PC-9 (cell line): ENCODE measurements at regions not wholly inside any gene's neighbourhood (a gene's known extent, or its start where the extent isn't known, plus 50 kb on each side); places are given as distances from the start of the nearest gene placed in this dataset.

ENCODE experiments used
- BruUV-seq: library from RNA; stranded (reverse); fragments of 400-500 nt; replicated peaks from 2 replicates; lab custom pipeline; 2021; lab: Mats Ljungman, UMichigan
- CTCF ChIA-PET: fragments of 300-600 bp; sonication (Branson Sonifier 250); formaldehyde crosslinking; loops from one replicate; lab custom pipeline; 2022; ENCODE audit warnings: antibody characterized with exemption; lab: Charles Lee
- POLR2A ChIA-PET: fragments of 300-600 bp; sonication (Branson Sonifier 250); formaldehyde crosslinking; loops from one replicate; lab custom pipeline; 2022; ENCODE audit warnings: antibody characterized with exemption; ENCODE audit not compliant: unreplicated experiment; lab: Charles Lee
- DNase-seq, 2 experiments: peaks; one replicate each; pipeline versions ENCODE4 v3.0.0 to v3.0.0-alpha.2; 2015 to 2022; ENCODE audit warnings: mixed read lengths in 1 of 2
- H2AFZ ChIP-seq: fragments of 200-600 bp; sonication (generic); 2 replicates; pipeline ENCODE4 v1.8.1; 2017; ENCODE audit warnings: antibody characterized with exemption
- H3F3A ChIP-seq: fragments of 200-600 bp; sonication (generic); 2 replicates; pipeline ENCODE4 v1.8.1; 2017; ENCODE audit warnings: antibody characterized with exemption, mild to moderate bottlenecking, low read depth; ENCODE audit not compliant: insufficient read depth
- H3K27ac ChIP-seq: fragments of 200-600 bp; sonication (generic); 2 replicates; pipeline ENCODE4 v1.6.1; 2016; ENCODE audit warnings: mixed run types
- H3K27me3 ChIP-seq: fragments of 200-600 bp; sonication (generic); 2 replicates; pipeline ENCODE4 v1.6.1; 2016; ENCODE audit warnings: low read depth, mixed run types; ENCODE audit not compliant: insufficient read depth
- H3K36me3 ChIP-seq: fragments of 200-600 bp; sonication (generic); 2 replicates; pipeline ENCODE4 v1.6.1; 2016; ENCODE audit warnings: low read depth, mixed run types
- H3K4me1 ChIP-seq: fragments of 200-600 bp; sonication (generic); replicated peaks from 2 replicates; pipeline ENCODE4 v1.6.1; 2016; ENCODE audit warnings: mixed run types; ENCODE audit not compliant: insufficient read depth
- H3K4me2 ChIP-seq: fragments of 200-600 bp; sonication (generic); 2 replicates; pipeline ENCODE4 v1.6.1; 2017; ENCODE audit warnings: mixed run types
- H3K4me3 ChIP-seq: fragments of 200-600 bp; sonication (generic); 2 replicates; pipeline ENCODE4 v1.6.1; 2016; ENCODE audit warnings: mixed run types
- H3K79me2 ChIP-seq: fragments of 200-600 bp; sonication (generic); 2 replicates; pipeline ENCODE4 v1.6.1; 2017; ENCODE audit warnings: low read depth, mixed run types
- H3K9me2 ChIP-seq: fragments of 200-600 bp; sonication (generic); 2 replicates; pipeline ENCODE4 v1.8.1; 2017; ENCODE audit warnings: mild to moderate bottlenecking; ENCODE audit not compliant: insufficient read depth
- H3K9me3 ChIP-seq: fragments of 200-600 bp; sonication (generic); 2 replicates; pipeline ENCODE4 v1.8.1; 2016; ENCODE audit warnings: low read depth; ENCODE audit not compliant: insufficient read depth
- H4K20me1 ChIP-seq: fragments of 200-600 bp; sonication (generic); 2 replicates; pipeline ENCODE4 v1.8.1; 2017; ENCODE audit not compliant: insufficient read depth
- EZH2 ChIP-seq: fragments of 200-600 bp; sonication (generic); IDR thresholded peaks from 2 replicates; pipeline ENCODE4 v1.8.0; 2017; ENCODE audit warnings: antibody characterized with exemption, low read depth
- intact Hi-C: fragments of 100-400 bp; cut with micrococcal nuclease; formaldehyde crosslinking; loops from one replicate; pipeline ENCODE4 v1.10.0; 2022; ENCODE audit not compliant: unreplicated experiment
- TF ChIP-seq, protein P1 (sequence below): fragments of 200-600 bp; sonication (generic); conservative IDR thresholded peaks from 2 replicates; pipeline ENCODE4 v1.6.1; 2017; ENCODE audit warnings: mixed run types, antibody characterized with exemption, mild to moderate bottlenecking, moderate library complexity

DNA sequence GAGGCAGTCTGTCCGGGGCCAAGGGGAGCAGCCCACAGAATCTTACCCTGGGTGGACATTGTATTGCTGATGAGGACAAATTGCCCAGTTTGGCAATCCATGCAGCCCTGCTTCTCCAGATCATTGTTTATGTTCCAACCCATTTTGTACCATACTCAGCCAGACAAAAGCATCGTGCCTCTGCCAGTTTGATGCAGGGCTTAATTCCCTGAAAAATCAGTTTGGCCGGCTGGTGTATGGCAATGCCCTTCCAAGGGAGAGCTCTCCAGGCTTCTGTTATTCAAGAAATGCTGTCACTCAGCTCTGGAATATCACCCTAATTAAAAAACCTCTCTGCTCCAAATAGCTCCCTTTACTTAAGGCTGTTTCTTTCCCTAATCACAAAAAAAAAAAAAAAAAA is 697.7 kb downstream of the TBC1D22A start:
- BruUV-seq, result no TSS peak
- TF ChIP-seq EZH2, result no peak
- TF ChIP-seq, protein P1, sequence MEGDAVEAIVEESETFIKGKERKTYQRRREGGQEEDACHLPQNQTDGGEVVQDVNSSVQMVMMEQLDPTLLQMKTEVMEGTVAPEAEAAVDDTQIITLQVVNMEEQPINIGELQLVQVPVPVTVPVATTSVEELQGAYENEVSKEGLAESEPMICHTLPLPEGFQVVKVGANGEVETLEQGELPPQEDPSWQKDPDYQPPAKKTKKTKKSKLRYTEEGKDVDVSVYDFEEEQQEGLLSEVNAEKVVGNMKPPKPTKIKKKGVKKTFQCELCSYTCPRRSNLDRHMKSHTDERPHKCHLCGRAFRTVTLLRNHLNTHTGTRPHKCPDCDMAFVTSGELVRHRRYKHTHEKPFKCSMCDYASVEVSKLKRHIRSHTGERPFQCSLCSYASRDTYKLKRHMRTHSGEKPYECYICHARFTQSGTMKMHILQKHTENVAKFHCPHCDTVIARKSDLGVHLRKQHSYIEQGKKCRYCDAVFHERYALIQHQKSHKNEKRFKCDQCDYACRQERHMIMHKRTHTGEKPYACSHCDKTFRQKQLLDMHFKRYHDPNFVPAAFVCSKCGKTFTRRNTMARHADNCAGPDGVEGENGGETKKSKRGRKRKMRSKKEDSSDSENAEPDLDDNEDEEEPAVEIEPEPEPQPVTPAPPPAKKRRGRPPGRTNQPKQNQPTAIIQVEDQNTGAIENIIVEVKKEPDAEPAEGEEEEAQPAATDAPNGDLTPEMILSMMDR, result no peak
- POLR2A ChIA-PET, result no interaction called here
- no peaks in the 10 kb centered on the region for H3K9me2 ChIP-seq
- intact Hi-C loops, result no loop called here
- no peaks in the 10 kb centered on the region for H3K79me2 ChIP-seq
- no peak overlapping the region for H3K4me3 ChIP-seq
- H3K27me3 ChIP-seq, result peaks cover 94% of the 10 kb centered on the region
- H3K4me1 ChIP-seq, result no peaks in the 10 kb centered on the region
- no peaks in the 10 kb centered on the region for H3K36me3 ChIP-seq
- H3K4me2 ChIP-seq, result no peak overlapping the region
- CTCF ChIA-PET, result no interaction called here
- H2AFZ ChIP-seq, result no peak overlapping the region
- no peaks in the 10 kb centered on the region for H4K20me1 ChIP-seq
- DNase-seq, result no peak
- no peaks in the 10 kb centered on the region for H3F3A ChIP-seq
- no peak overlapping the region for H3K27ac ChIP-seq
- no peaks in the 10 kb centered on the region for H3K9me3 ChIP-seq

DNA sequence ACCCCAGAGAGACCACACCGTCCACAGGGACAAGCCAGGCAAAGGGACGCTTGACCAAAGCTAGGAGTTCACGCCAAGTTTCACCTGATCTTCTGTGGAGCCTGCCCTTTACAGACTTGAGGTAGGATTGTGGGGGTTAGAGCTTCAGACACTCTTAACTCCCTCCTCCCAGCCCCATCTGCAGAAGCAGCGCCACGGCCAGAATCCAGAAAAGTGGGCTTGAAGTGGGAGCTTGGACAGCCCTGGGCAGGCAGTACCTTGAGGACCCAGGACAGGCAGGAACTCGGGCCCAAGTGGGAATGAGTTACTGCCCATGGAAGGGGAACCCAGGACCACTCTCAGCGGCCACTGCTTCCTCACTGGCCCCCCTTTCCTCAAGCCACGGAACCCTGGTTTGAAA is 695.9 kb downstream of the TBC1D22A start:
- Histone ChIP-seq H3F3A (no peaks in the 10 kb centered on the region), H3K27me3 (peaks cover 94% of the 10 kb centered on the region), H3K9me2 (no peaks in the 10 kb centered on the region), H3K4me1 (no peaks in the 10 kb centered on the region), H3K79me2 (no peaks in the 10 kb centered on the region), H2AFZ (no peak overlapping the region), H3K27ac (no peak overlapping the region), H4K20me1 (no peaks in the 10 kb centered on the region), H3K4me3 (no peak overlapping the region), H3K9me3 (no peaks in the 10 kb centered on the region), H3K4me2 (no peak overlapping the region), H3K36me3 (no peaks in the 10 kb centered on the region)
- TF ChIP-seq, protein P1, result no peak
- TF ChIP-seq EZH2, result no peak
- no peak for DNase-seq
- ChIA-PET CTCF (no interaction called here), POLR2A (no interaction called here)
- no TSS peak for BruUV-seq
- intact Hi-C loops, result no loop called here

DNA sequence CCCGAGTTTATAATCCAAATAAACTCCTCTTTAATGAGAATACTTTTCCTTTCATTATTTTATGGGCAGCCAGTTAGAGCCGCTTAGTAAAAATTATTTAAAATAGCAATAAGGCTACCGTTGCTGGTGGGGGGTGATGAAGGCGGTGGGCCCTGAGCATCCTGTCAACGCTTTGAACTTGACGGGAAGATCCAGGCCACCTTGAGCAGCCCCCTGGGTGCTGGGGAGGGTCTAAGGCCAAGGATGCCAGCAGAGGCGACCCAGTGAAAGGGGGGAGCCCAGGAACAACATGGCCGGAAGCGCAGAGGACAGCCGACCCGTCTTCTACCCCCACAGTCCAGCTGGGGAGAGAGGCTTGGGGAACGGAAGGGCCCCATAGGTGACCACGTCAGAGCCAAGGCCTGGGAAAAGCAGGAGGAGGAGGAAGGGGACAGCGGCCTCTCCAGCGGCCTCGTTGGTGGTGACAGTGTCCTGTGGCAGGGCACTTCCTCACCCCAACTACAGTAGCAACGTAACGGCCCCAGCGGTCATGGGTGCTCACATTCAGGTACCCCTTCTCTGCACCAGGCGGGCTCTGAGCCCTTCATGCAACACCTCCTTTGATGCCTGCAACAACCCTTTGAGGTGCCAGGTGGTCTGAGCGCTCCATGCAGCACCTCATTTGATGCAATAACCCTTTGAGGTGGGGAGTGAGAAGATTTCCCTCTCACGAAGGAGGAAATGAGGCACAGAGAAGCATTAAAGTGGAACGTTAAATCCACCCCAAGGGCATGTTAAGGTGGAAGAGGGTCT is 695.3 kb downstream of the TBC1D22A start:
- POLR2A ChIA-PET, result no interaction called here
- no peak overlapping the region for H2AFZ ChIP-seq
- BruUV-seq, result no TSS peak
- no peaks in the 10 kb centered on the region for H3K9me2 ChIP-seq
- no peak for TF ChIP-seq EZH2
- intact Hi-C loops, result no loop called here
- no peak overlapping the region for H3K4me2 ChIP-seq
- CTCF ChIA-PET, result no interaction called here
- H3K27ac ChIP-seq, result no peak overlapping the region
- DNase-seq, result no peak
- no peaks in the 10 kb centered on the region for H4K20me1 ChIP-seq
- H3F3A ChIP-seq, result no peaks in the 10 kb centered on the region
- H3K36me3 ChIP-seq, result no peaks in the 10 kb centered on the region
- H3K4me1 ChIP-seq, result no peaks in the 10 kb centered on the region
- H3K79me2 ChIP-seq, result no peaks in the 10 kb centered on the region
- H3K9me3 ChIP-seq, result no peaks in the 10 kb centered on the region; the same call in 1 of the 2 replicates
- H3K27me3 ChIP-seq, result peaks cover 94% of the 10 kb centered on the region
- H3K4me3 ChIP-seq, result no peak overlapping the region
